Epithelial cell of esophagus (primary cell): ENCODE measurements at regions not wholly inside any gene's neighbourhood (a gene's known extent, or its start where the extent isn't known, plus 50 kb on each side); places are given as distances from the start of the nearest gene placed in this dataset.

Experiments used
- DNase-seq: peaks from one replicate; pipeline ENCODE4 v3.0.0; 2010; ENCODE audit warnings: low read depth
- H3K4me3 ChIP-seq: 2 replicates; pipeline ENCODE4 v1.5.1; 2011; ENCODE audit warnings: mild to moderate bottlenecking, low read length, control low read depth
- CTCF ChIP-seq: IDR thresholded peaks from 2 replicates; pipeline ENCODE4 v1.5.1; 2011; ENCODE audit warnings: low read depth, mild to moderate bottlenecking, low read length, control low read depth, inconsistent platforms; ENCODE audit not compliant: insufficient read depth; ENCODE audit errors: missing control alignments

DNA sequence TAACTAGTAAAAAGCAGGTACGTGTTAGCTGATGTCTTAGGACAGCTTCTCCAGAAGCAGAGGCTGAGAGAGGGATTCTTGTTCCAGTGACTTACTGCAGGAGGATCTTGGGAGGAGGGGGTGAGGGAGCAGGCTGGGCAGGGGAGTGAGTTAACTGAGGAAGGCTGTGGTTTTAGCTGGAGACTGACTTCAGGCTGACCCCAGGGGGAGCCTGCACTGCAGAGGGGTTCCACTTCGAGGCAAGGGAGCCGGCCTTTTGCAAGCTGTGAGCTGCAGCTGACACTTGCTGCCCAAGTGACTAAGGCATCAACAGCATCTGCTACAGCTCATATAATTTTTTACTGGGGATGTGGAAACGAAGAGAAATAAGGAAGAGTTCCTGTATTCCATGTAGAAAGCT lies 50.4 kb upstream of the SOD1 start:
- no peak overlapping the region for H3K4me3 ChIP-seq
- no peak for DNase-seq
- TF ChIP-seq CTCF: no peak

- H3K4me3 ChIP-seq: no peak overlapping the region
- no peak for DNase-seq
- no peak for TF ChIP-seq CTCF
Measured at GRCh38 chr21:31607791-31608190, 51.7 kb upstream of the SOD1 start.

DNA sequence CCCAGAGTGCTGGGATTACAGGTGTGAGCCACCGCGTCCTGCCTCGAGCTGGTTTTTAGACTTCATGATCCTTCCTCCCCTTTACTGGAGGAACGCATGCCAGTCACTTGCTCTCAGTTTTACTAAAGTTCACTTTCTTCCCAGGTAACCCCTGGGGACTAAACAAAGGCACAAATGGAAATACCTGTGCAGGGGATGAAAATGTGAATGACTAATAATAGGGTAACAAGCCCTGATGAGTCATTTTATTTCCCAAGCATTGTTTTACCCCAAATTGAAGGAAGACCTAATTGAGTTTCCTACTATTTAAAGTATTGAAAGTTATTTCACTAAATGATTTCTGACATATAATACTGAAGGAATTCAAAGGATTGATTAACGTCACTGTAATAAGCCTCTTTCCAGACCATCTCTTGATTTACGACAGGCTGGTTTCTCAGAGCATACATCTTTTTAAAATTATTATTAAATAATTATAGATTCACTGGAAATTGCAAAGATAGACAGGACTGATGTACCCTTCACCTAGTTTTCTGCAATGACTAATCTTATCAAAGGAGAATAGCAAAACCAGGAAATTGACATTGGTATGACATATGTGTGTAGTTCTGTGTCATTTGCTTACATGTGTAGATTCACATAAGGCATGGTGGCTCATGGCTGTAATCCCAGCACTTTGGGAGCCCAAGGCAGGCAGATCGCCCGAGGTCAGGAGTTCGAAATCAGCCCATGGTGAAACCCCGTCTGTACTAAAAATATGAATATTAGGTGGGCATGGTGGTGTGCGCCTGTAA lies 53.2 kb upstream of the SOD1 start:
- peak; percentile 44 for DNase-seq
- no peak overlapping the region for H3K4me3 ChIP-seq
- no peak for TF ChIP-seq CTCF

GRCh38 chr21:31604591-31605190 lies 54.8 kb upstream of the SOD1 start:
- peak; percentile 72 for DNase-seq
- peak; percentile 86 for TF ChIP-seq CTCF
- H3K4me3 ChIP-seq: no peak overlapping the region

- DNase-seq: no peak
- H3K4me3 ChIP-seq: no peak overlapping the region
- no peak for TF ChIP-seq CTCF
Measured at GRCh38 chr21:31599563-31599962, 59.9 kb upstream of the SOD1 start.

DNA sequence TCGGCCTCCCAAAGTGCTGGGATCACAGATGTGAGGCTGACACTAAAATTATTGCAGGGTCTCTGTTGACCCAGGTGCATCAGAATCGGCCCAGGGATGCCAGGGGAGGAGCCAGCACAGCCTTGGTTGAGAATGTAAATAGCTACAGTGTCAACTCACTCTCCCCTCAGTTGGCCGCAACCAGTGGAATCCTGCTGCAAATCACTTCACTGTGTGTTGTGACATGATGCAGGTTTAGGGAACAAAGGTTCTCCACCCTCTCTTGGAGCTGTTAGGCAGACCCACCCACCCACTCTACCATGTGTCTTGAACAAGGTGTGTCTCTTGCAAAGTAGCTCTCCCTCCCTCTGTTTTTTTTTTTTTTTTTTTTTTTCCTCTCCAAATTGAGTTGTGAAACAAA lies 60.5 kb upstream of the SOD1 start:
- TF ChIP-seq CTCF: no peak
- DNase-seq: no peak
- no peak overlapping the region for H3K4me3 ChIP-seq

- DNase-seq: no peak
- TF ChIP-seq CTCF: no peak
- no peak overlapping the region for H3K4me3 ChIP-seq
Measured at GRCh38 chr21:31597683-31598082, 61.8 kb upstream of the SOD1 start.
